Neural cell (in vitro differentiated cells): ENCODE measurements at regions not wholly inside any gene's neighbourhood (a gene's known extent, or its start where the extent isn't known, plus 50 kb on each side); places are given as distances from the start of the nearest gene placed in this dataset.

Source experiments
- H2AFZ ChIP-seq: fragments of 200-600, 300-800 bp; sonication (generic), shearing (Covaris generic); 2 replicates; pipeline ENCODE4 v1.6.0; 2014; ENCODE audit warnings: low read depth, mild to moderate bottlenecking, antibody characterized with exemption, low read length, moderate library complexity
- H3F3A ChIP-seq: fragments of 200-600 bp; shearing (Covaris generic); 2 replicates; pipeline ENCODE4 v1.6.1; 2016; ENCODE audit warnings: mild to moderate bottlenecking, moderate library complexity, mixed read lengths, antibody characterized with exemption, low read length; ENCODE audit not compliant: insufficient read depth, poor library complexity, severe bottlenecking
- H3K27ac ChIP-seq: fragments of 200-600, 300-800 bp; sonication (generic), shearing (Covaris generic); 2 replicates; pipeline ENCODE4 v1.5.1; 2014; ENCODE audit warnings: mild to moderate bottlenecking, low read length, moderate library complexity
- H3K27me3 ChIP-seq: fragments of 300-800, 200-600 bp; sonication (generic), shearing (Covaris generic); 2 replicates; pipeline ENCODE4 v1.6.0; 2014; ENCODE audit warnings: mild to moderate bottlenecking, low read depth, low read length, moderate library complexity; ENCODE audit not compliant: insufficient read depth
- H3K36me3 ChIP-seq: fragments of 300-800, 200-600 bp; sonication (generic), shearing (Covaris generic); 2 replicates; pipeline ENCODE4 v1.5.1; 2014; ENCODE audit warnings: mild to moderate bottlenecking, antibody characterized with exemption, low read length, moderate library complexity; ENCODE audit not compliant: insufficient read depth
- H3K4me2 ChIP-seq: fragments of 300-800, 200-600 bp; sonication (generic), shearing (Covaris generic); 2 replicates; pipeline ENCODE4 v1.6.0; 2014; ENCODE audit warnings: mild to moderate bottlenecking, low read length
- H3K4me3 ChIP-seq: fragments of 300-800, 200-600 bp; sonication (generic), shearing (Covaris generic); 2 replicates; pipeline ENCODE4 v1.5.1; 2014; ENCODE audit warnings: mild to moderate bottlenecking, low read length, moderate library complexity
- H3K79me2 ChIP-seq: fragments of 200-600 bp; shearing (Covaris generic); replicated peaks from 2 replicates; pipeline ENCODE4 v1.6.0; 2014; ENCODE audit warnings: mild to moderate bottlenecking, low read length, moderate library complexity; ENCODE audit not compliant: insufficient read depth
- H3K9ac ChIP-seq: fragments of 300-800, 200-600 bp; sonication (generic), shearing (Covaris generic); 2 replicates; pipeline ENCODE4 v1.6.1; 2016; ENCODE audit warnings: mild to moderate bottlenecking, low read length, mixed read lengths
- H3K9me2 ChIP-seq: fragments of 200-600 bp; shearing (Covaris generic); 2 replicates; pipeline ENCODE4 v1.6.1; 2016; ENCODE audit warnings: mild to moderate bottlenecking, low read length, mixed read lengths; ENCODE audit not compliant: insufficient read depth
- H3K9me3 ChIP-seq: fragments of 200-600, 300-800 bp; sonication (generic), shearing (Covaris generic); 2 replicates; pipeline ENCODE4 v1.6.1; 2016; ENCODE audit warnings: mild to moderate bottlenecking, mixed run types, low read length, moderate library complexity, mixed read lengths
- H4K20me1 ChIP-seq: fragments of 200-600 bp; shearing (Covaris generic); 2 replicates; pipeline ENCODE4 v1.6.1; 2016; ENCODE audit warnings: mild to moderate bottlenecking, mixed run types; ENCODE audit not compliant: insufficient read depth
- EP300 ChIP-seq: fragments of 450-650 bp; conservative IDR thresholded peaks from 2 replicates; pipeline ENCODE4 v1.6.1; 2014; ENCODE audit warnings: antibody characterized with exemption, mild to moderate bottlenecking, moderate library complexity; ENCODE audit not compliant: poor library complexity, severe bottlenecking
- EZH2 ChIP-seq: fragments of 200-600, 300-800 bp; shearing (Covaris generic), sonication (generic); IDR thresholded peaks from 2 replicates; pipeline ENCODE4 v1.6.1; 2014; ENCODE audit warnings: antibody characterized with exemption, low read length, borderline replicate concordance, mild to moderate bottlenecking; ENCODE audit not compliant: insufficient read depth, poor library complexity, severe bottlenecking
- MXI1 ChIP-seq: fragments of 450-650 bp; conservative IDR thresholded peaks from 2 replicates; pipeline ENCODE4 v1.6.1; 2014; ENCODE audit warnings: antibody characterized with exemption, mild to moderate bottlenecking; ENCODE audit not compliant: poor library complexity, severe bottlenecking
- POLR2AphosphoS5 ChIP-seq: IDR thresholded peaks from 2 replicates; pipeline ENCODE4 v1.6.1; 2012
- RAD21 ChIP-seq: fragments of 450-650 bp; conservative IDR thresholded peaks from 2 replicates; pipeline ENCODE4 v1.6.1; 2014; ENCODE audit warnings: antibody characterized with exemption, mild to moderate bottlenecking, moderate library complexity
- SMC3 ChIP-seq: fragments of 450-650 bp; conservative IDR thresholded peaks from 2 replicates; pipeline ENCODE4 v1.6.1; 2014; ENCODE audit warnings: antibody characterized with exemption, mild to moderate bottlenecking, moderate library complexity; ENCODE audit not compliant: poor library complexity
- TAF1 ChIP-seq: IDR thresholded peaks from 2 replicates; pipeline ENCODE4 v1.6.1; 2012; ENCODE audit warnings: low read depth
- TF ChIP-seq, protein P1 (sequence below): fragments of 450-650 bp; IDR thresholded peaks from 2 replicates; pipeline ENCODE4 v1.5.1; 2014; ENCODE audit warnings: antibody characterized with exemption, mild to moderate bottlenecking, moderate library complexity; ENCODE audit not compliant: poor library complexity, severe bottlenecking
- TF ChIP-seq, protein P2 (sequence below): IDR thresholded peaks from 2 replicates; pipeline ENCODE4 v1.6.1; 2012; ENCODE audit warnings: borderline replicate concordance

- Histone ChIP-seq H3F3A (no peaks in the 10 kb centered on the region), H3K27ac (no peak overlapping the region), H3K27me3 (no peaks in the 10 kb centered on the region), H3K4me2 (no peak overlapping the region), H3K9me2 (no peaks in the 10 kb centered on the region), H3K36me3 (no peaks in the 10 kb centered on the region), H3K4me3 (no peak overlapping the region), H4K20me1 (no peaks in the 10 kb centered on the region), H2AFZ (no peak overlapping the region), H3K79me2 (no peaks in the 10 kb centered on the region), H3K9me3 (no peaks in the 10 kb centered on the region), H3K9ac (no peak overlapping the region)
- TF ChIP-seq TAF1 = no peak
- TF ChIP-seq EZH2 = no peak
- TF ChIP-seq EP300 = no peak
- TF ChIP-seq, protein P1, sequence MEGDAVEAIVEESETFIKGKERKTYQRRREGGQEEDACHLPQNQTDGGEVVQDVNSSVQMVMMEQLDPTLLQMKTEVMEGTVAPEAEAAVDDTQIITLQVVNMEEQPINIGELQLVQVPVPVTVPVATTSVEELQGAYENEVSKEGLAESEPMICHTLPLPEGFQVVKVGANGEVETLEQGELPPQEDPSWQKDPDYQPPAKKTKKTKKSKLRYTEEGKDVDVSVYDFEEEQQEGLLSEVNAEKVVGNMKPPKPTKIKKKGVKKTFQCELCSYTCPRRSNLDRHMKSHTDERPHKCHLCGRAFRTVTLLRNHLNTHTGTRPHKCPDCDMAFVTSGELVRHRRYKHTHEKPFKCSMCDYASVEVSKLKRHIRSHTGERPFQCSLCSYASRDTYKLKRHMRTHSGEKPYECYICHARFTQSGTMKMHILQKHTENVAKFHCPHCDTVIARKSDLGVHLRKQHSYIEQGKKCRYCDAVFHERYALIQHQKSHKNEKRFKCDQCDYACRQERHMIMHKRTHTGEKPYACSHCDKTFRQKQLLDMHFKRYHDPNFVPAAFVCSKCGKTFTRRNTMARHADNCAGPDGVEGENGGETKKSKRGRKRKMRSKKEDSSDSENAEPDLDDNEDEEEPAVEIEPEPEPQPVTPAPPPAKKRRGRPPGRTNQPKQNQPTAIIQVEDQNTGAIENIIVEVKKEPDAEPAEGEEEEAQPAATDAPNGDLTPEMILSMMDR = no peak
- no peak for TF ChIP-seq POLR2AphosphoS5
- no peak for TF ChIP-seq RAD21
These were observed 616.7 kb downstream of the KCNJ2 start for GRCh38 chr17:70786081-70786480.

- no peaks in the 10 kb centered on the region for H4K20me1 ChIP-seq
- no peak overlapping the region for H3K9ac ChIP-seq
- no peak overlapping the region for H2AFZ ChIP-seq
- H3K4me2 ChIP-seq = no peak overlapping the region
- H3K27ac ChIP-seq = no peak overlapping the region
- TF ChIP-seq, protein P2, sequence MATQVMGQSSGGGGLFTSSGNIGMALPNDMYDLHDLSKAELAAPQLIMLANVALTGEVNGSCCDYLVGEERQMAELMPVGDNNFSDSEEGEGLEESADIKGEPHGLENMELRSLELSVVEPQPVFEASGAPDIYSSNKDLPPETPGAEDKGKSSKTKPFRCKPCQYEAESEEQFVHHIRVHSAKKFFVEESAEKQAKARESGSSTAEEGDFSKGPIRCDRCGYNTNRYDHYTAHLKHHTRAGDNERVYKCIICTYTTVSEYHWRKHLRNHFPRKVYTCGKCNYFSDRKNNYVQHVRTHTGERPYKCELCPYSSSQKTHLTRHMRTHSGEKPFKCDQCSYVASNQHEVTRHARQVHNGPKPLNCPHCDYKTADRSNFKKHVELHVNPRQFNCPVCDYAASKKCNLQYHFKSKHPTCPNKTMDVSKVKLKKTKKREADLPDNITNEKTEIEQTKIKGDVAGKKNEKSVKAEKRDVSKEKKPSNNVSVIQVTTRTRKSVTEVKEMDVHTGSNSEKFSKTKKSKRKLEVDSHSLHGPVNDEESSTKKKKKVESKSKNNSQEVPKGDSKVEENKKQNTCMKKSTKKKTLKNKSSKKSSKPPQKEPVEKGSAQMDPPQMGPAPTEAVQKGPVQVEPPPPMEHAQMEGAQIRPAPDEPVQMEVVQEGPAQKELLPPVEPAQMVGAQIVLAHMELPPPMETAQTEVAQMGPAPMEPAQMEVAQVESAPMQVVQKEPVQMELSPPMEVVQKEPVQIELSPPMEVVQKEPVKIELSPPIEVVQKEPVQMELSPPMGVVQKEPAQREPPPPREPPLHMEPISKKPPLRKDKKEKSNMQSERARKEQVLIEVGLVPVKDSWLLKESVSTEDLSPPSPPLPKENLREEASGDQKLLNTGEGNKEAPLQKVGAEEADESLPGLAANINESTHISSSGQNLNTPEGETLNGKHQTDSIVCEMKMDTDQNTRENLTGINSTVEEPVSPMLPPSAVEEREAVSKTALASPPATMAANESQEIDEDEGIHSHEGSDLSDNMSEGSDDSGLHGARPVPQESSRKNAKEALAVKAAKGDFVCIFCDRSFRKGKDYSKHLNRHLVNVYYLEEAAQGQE = no peak
- TF ChIP-seq EZH2 = no peak
- no peak for TF ChIP-seq MXI1
- no peak for TF ChIP-seq POLR2AphosphoS5
- TF ChIP-seq TAF1 = no peak
- TF ChIP-seq EP300 = no peak
- TF ChIP-seq SMC3 = no peak
- no peak for TF ChIP-seq RAD21
- TF ChIP-seq, protein P1 = no peak
- no peak overlapping the region for H3K4me3 ChIP-seq
- H3K9me2 ChIP-seq = no peaks in the 10 kb centered on the region
- no peaks in the 10 kb centered on the region for H3K36me3 ChIP-seq
- no peaks in the 10 kb centered on the region for H3K27me3 ChIP-seq
- no peaks in the 10 kb centered on the region for H3K79me2 ChIP-seq
- H3K9me3 ChIP-seq = no peaks in the 10 kb centered on the region
- no peaks in the 10 kb centered on the region for H3F3A ChIP-seq
These were observed 618.5 kb downstream of the KCNJ2 start for GRCh38 chr17:70787721-70788300.
